ENCODE measurements at regions not wholly inside any gene's neighbourhood (a gene's known extent, or its start where the extent isn't known, plus 50 kb on each side); places are given as distances from the start of the nearest gene placed in this dataset.

DNA sequence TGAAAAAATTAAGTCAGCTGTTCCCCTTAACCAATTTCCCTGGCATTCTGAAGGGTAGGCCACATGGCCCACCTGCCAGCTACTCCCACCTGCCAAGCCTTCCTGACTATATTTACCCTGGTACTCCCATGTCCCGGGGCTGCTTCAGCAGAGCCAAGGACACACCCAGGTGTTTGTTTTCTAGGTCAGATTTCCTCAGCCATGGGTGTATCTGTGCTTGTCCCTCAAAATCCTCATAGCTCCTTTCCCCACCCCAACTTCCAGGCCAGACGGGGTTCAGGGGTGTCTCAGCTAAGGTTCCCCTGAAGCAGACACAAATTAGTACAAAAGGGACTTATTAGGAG, 139.4 kb upstream of the CDYL start:
- TF ChIP-seq CEBPB (IDR thresholded peaks at IDR 0.05) (no peak), NFIC (IDR thresholded peaks at IDR 0.05) (no peak), YY1 (IDR thresholded peaks at IDR 0.05; ENCODE audit: low read depth) (no peak), EGR1 (IDR thresholded peaks at IDR 0.05) (no peak), EP300 (IDR thresholded peaks at IDR 0.05; ENCODE audit: borderline replicate concordance) (no peak), FOXM1 (IDR thresholded peaks at IDR 0.05; ENCODE audit: borderline replicate concordance, low read depth) (no peak), RAD21 (IDR thresholded peaks at IDR 0.05; ENCODE audit: low read depth) (no peak), CREB1 (IDR thresholded peaks at IDR 0.05; ENCODE audit: low read depth) (no peak)
- TF ChIP-seq, protein P1, sequence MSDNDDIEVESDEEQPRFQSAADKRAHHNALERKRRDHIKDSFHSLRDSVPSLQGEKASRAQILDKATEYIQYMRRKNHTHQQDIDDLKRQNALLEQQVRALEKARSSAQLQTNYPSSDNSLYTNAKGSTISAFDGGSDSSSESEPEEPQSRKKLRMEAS (IDR thresholded peaks at IDR 0.05), result no peak
- TF ChIP-seq, protein P2, sequence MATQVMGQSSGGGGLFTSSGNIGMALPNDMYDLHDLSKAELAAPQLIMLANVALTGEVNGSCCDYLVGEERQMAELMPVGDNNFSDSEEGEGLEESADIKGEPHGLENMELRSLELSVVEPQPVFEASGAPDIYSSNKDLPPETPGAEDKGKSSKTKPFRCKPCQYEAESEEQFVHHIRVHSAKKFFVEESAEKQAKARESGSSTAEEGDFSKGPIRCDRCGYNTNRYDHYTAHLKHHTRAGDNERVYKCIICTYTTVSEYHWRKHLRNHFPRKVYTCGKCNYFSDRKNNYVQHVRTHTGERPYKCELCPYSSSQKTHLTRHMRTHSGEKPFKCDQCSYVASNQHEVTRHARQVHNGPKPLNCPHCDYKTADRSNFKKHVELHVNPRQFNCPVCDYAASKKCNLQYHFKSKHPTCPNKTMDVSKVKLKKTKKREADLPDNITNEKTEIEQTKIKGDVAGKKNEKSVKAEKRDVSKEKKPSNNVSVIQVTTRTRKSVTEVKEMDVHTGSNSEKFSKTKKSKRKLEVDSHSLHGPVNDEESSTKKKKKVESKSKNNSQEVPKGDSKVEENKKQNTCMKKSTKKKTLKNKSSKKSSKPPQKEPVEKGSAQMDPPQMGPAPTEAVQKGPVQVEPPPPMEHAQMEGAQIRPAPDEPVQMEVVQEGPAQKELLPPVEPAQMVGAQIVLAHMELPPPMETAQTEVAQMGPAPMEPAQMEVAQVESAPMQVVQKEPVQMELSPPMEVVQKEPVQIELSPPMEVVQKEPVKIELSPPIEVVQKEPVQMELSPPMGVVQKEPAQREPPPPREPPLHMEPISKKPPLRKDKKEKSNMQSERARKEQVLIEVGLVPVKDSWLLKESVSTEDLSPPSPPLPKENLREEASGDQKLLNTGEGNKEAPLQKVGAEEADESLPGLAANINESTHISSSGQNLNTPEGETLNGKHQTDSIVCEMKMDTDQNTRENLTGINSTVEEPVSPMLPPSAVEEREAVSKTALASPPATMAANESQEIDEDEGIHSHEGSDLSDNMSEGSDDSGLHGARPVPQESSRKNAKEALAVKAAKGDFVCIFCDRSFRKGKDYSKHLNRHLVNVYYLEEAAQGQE (IDR thresholded peaks at IDR 0.05; ENCODE audit: low read depth), result no peak
